GM12878 (cell line): ENCODE measurements at regions not wholly inside any gene's neighbourhood (a gene's known extent, or its start where the extent isn't known, plus 50 kb on each side); places are given as distances from the start of the nearest gene placed in this dataset.

Source experiments
- ATAC-seq: fragments of 200-7000 bp; cut with Tn5 transposase; 3 replicates; pipeline ENCODE4 v1.9.1; 2020; ENCODE audit warnings: mild to moderate bottlenecking, moderate library complexity
- BruUV-seq: library from RNA; stranded (reverse); fragments of 400-500 nt; replicated peaks from 2 replicates; lab custom pipeline; 2021; lab: Mats Ljungman, UMichigan
- CTCF ChIA-PET: fragments of 300-600 bp; sonication (Branson Sonifier 250); formaldehyde crosslinking; extraction: SDS; loops from one replicate; lab custom pipeline; 2021; ENCODE audit warnings: inconsistent platforms; lab: Yijun Ruan, JAX
- POLR2A ChIA-PET: fragments of 350-600 bp; formaldehyde crosslinking; extraction: SDS; loops from one replicate; lab custom pipeline; 2021; ENCODE audit warnings: inconsistent platforms; lab: Charles Lee
- RAD21 ChIA-PET: fragments of 300-600 bp; sonication (Branson Sonifier 250); formaldehyde crosslinking; loops from one replicate; lab custom pipeline; 2023; ENCODE audit warnings: antibody characterized with exemption; ENCODE audit not compliant: unreplicated experiment; lab: Charles Lee
- SMC1A ChIA-PET: fragments of 300-600 bp; sonication (Branson Sonifier 250); formaldehyde crosslinking; loops from one replicate; lab custom pipeline; 2023; ENCODE audit not compliant: unreplicated experiment, uncharacterized antibody; lab: Charles Lee
- DNase-seq: peaks from one replicate; pipeline ENCODE4 v3.0.0-alpha.2; 2011; ENCODE audit warnings: low read depth, low spot score
- FAIRE-seq: peaks from 3 replicates; lab custom pipeline; 2011; peaks lifted over from hg19 to GRCh38; lab: Jason Lieb, UNC
- H2AFZ ChIP-seq: 2 replicates; pipeline ENCODE4 v1.6.0; 2011; ENCODE audit warnings: low read depth, low read length, control low read depth; ENCODE audit not compliant: control insufficient read depth
- H3K27ac ChIP-seq: 2 replicates; pipeline ENCODE4 v1.5.1; 2011; ENCODE audit warnings: control low read depth; ENCODE audit not compliant: control insufficient read depth, insufficient read depth
- H3K27me3 ChIP-seq, 2 experiments: replicated peaks in 1 of 2; 2 replicates each; pipeline versions ENCODE4 v1.6.0 to v1.6.1; 2011; ENCODE audit warnings: low read length in 1 of 2; ENCODE audit not compliant: control insufficient read depth in 2 of 2, insufficient read depth in 2 of 2
- H3K36me3 ChIP-seq, 2 experiments: 2 replicates each; pipeline ENCODE4 v1.5.1; 2011; ENCODE audit warnings: low read length in 1 of 2; ENCODE audit not compliant: control insufficient read depth in 2 of 2, insufficient read depth in 2 of 2
- H3K4me1 ChIP-seq: 2 replicates; pipeline ENCODE4 v1.6.1; 2011; ENCODE audit warnings: mild to moderate bottlenecking, low read length, moderate library complexity, mixed read lengths; ENCODE audit not compliant: control insufficient read depth, insufficient read depth
- H3K4me2 ChIP-seq: 2 replicates; pipeline ENCODE4 v1.6.0; 2011; ENCODE audit warnings: control low read depth; ENCODE audit not compliant: control insufficient read depth, insufficient read depth
- H3K4me3 ChIP-seq: fragments of 200-600 bp; sonication (generic); 2 replicates; pipeline ENCODE4 v1.5.1; 2016
- H3K79me2 ChIP-seq: 2 replicates; pipeline ENCODE4 v1.6.0; 2011; ENCODE audit warnings: low read length; ENCODE audit not compliant: control insufficient read depth, insufficient read depth
- H3K9ac ChIP-seq: 2 replicates; pipeline ENCODE4 v1.8.0; 2011; ENCODE audit warnings: low read length, control low read depth, mixed read lengths; ENCODE audit not compliant: control insufficient read depth, insufficient read depth
- H3K9me3 ChIP-seq: replicated peaks from 3 replicates; pipeline ENCODE4 v1.5.1; 2011; ENCODE audit warnings: mild to moderate bottlenecking, low read length; ENCODE audit not compliant: control insufficient read depth, insufficient read depth
- H4K20me1 ChIP-seq: 2 replicates; pipeline ENCODE4 v1.6.0; 2011; ENCODE audit not compliant: control insufficient read depth, insufficient read depth
- ATF7 ChIP-seq: fragments of 450-650 bp; IDR thresholded peaks from 2 replicates; pipeline ENCODE4 v1.6.1; 2016; ENCODE audit warnings: low read depth, mild to moderate bottlenecking
- BACH1 ChIP-seq: fragments of 450-650 bp; IDR thresholded peaks from 2 replicates; pipeline ENCODE4 v1.6.1; 2017; ENCODE audit warnings: mild to moderate bottlenecking, borderline replicate concordance
- BMI1 ChIP-seq: fragments of 450-650 bp; IDR thresholded peaks from 2 replicates; pipeline ENCODE4 v1.6.1; 2016; ENCODE audit warnings: mild to moderate bottlenecking, moderate library complexity, borderline replicate concordance
- CEBPB ChIP-seq, 2 experiments: fragments of 150-350 bp in 1 of 2; IDR thresholded peaks; 2 replicates each; pipeline ENCODE4 v1.6.1; 2012 to 2014; ENCODE audit warnings: low read depth in 2 of 2, low read length in 2 of 2, borderline replicate concordance in 1 of 2, inconsistent platforms in 1 of 2
- CREB1 ChIP-seq: IDR thresholded peaks from 2 replicates; pipeline ENCODE4 v1.6.1; 2012; ENCODE audit warnings: low read depth, mild to moderate bottlenecking, inconsistent platforms
- EGR1 ChIP-seq, 2 experiments: IDR thresholded peaks; 1 replicate in 1 of 2; 2 replicates in 1 of 2; pipeline ENCODE4 v1.6.1; 2011 to 2012; ENCODE audit warnings: low read depth in 2 of 2, low read length in 2 of 2, borderline replicate concordance in 1 of 2, mild to moderate bottlenecking in 1 of 2, moderate library complexity in 1 of 2
- EP300 ChIP-seq, 2 experiments: fragments of 150-350 bp in 1 of 2; IDR thresholded peaks; 2 replicates each; pipeline ENCODE4 v1.6.1; 2011 to 2012; ENCODE audit warnings: low read depth in 2 of 2, low read length in 2 of 2, borderline replicate concordance in 1 of 2, improper control_type of control experiment in 1 of 2, inconsistent platforms in 1 of 2; ENCODE audit not compliant: control insufficient read depth in 1 of 2
- JUNB ChIP-seq: IDR thresholded peaks from 2 replicates; pipeline ENCODE4 v1.6.1; 2016; ENCODE audit warnings: antibody characterized with exemption, mild to moderate bottlenecking
- MEF2A ChIP-seq: IDR thresholded peaks from 2 replicates; pipeline ENCODE4 v1.6.1; 2011; ENCODE audit warnings: low read depth, mild to moderate bottlenecking, low read length, moderate library complexity; ENCODE audit not compliant: insufficient read depth
- MTA2 ChIP-seq: fragments of 450-650 bp; IDR thresholded peaks from 2 replicates; pipeline ENCODE4 v1.6.1; 2016; ENCODE audit warnings: low read depth, mild to moderate bottlenecking, moderate library complexity
- RUNX3 ChIP-seq: IDR thresholded peaks from 2 replicates; pipeline ENCODE4 v1.6.1; 2012; ENCODE audit warnings: low read length, inconsistent platforms
- SUZ12 ChIP-seq: fragments of 200-600 bp; sonication (generic); IDR thresholded peaks from one replicate; pipeline ENCODE4 v1.6.1; 2018; ENCODE audit warnings: antibody characterized with exemption, mild to moderate bottlenecking; ENCODE audit not compliant: unreplicated experiment
- TCF3 ChIP-seq: IDR thresholded peaks from 2 replicates; pipeline ENCODE4 v1.6.1; 2012; ENCODE audit warnings: low read depth, mild to moderate bottlenecking, low read length, borderline replicate concordance; ENCODE audit not compliant: insufficient read depth
- ZBED1 ChIP-seq: IDR thresholded peaks from 2 replicates; pipeline ENCODE4 v1.6.1; 2016; ENCODE audit warnings: borderline replicate concordance
- ZNF384 ChIP-seq: IDR thresholded peaks from 2 replicates; pipeline ENCODE4 v1.6.1; 2012; ENCODE audit warnings: low read depth, mild to moderate bottlenecking, low read length, improper control_type of control experiment, borderline replicate concordance
- WGBS: methylation state at CpG from one replicate; pipeline ENCODE4 v1.1.6; 2016; ENCODE audit warnings: low lambda C conversion rate; ENCODE audit not compliant: insufficient replicate concordance, insufficient coverage; ENCODE audit errors: missing lambda C conversion rate; 5-methylcytosine and 5-hydroxymethylcytosine counted together
- in situ Hi-C: fragments of 300-500 bp; cut with MboI; formaldehyde crosslinking; loops from 9 replicates; pipeline ENCODE4 v1.14.3; 2018; ENCODE audit warnings: mixed read lengths
- intact Hi-C: fragments of 100-400 bp; cut with micrococcal nuclease; formaldehyde crosslinking; loops from one replicate; pipeline ENCODE4 v1.14.2; 2022; ENCODE audit not compliant: unreplicated experiment
- TF ChIP-seq, protein P1 (sequence below): IDR thresholded peaks from 2 replicates; pipeline ENCODE4 v1.6.1; 2011; ENCODE audit warnings: low read depth, low read length, improper control_type of control experiment, borderline replicate concordance

DNA sequence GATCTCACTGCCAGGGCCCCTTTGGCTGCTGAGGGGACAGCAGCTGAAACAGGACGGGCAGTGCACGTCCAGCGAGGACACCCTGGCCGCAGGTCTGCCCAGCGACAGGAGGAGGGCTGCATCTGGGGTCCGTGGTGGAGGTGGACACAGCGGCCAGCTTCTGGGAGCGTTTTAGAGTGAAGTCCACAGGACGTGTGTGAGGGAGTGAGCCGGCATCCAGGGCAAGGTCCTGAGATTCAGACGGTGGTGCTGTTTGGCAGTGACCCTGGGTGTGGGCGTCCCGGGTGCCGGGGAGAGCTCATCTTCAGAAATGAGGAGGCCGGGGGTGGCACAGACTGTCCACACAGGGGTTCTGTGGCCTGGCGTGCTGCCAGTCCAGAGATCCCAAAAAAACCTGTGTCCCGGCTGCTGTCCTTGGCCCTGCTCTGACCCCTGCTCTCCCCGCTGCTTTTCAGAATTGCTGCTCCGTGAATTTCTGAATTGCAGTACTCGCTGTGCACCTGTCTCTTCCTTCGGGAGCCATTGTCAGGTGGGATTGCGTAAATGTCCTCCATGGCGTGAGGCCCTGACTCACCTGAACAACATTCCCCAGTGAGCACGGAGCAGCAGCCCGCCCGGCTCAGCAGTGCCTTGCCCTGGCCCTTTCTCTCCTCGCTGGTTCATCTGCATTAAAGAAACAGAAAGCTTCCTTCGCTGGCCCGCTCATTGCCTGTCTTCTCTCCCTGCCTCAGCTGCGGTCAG is 183.5 kb upstream of the C14orf180 start:
- ATAC-seq (no peak), DNase-seq (no peak), FAIRE-seq (no peak)
- Histone ChIP-seq H3K9ac (no peak overlapping the region), H3K4me3 (no peak overlapping the region), H3K4me1 (peaks cover 16% of the 10 kb centered on the region), H3K79me2 (no peaks in the 10 kb centered on the region), H3K9me3 (no peaks in the 10 kb centered on the region; the same call in 2 of the 3 replicates), H4K20me1 (no peaks in the 10 kb centered on the region), H3K4me2 (no peak overlapping the region), H3K27ac (no peak overlapping the region), H2AFZ (no peak overlapping the region), H3K36me3 (no peaks in the 10 kb centered on the region), H3K27me3 (no peaks in the 10 kb centered on the region)
- CTCF ChIA-PET = interaction anchor here (0.6 kb wide), 1 partner anchor 282 kb away, joined by 3 read pairs; no protein-coding TSS in a partner anchor
- intact Hi-C loops = no loop called here
- RAD21 ChIA-PET = no interaction called here
- SMC1A ChIA-PET = interaction anchor here (1.0 kb wide), 1 partner anchor 24 kb away, joined by 3 read pairs; no protein-coding TSS in a partner anchor
- BruUV-seq = no TSS peak
- 65% methylated on average over 28 of the region's 30 CpGs for WGBS
- POLR2A ChIA-PET = no interaction called here
- in situ Hi-C loops = no loop called here
- TF ChIP-seq RUNX3 (no peak), CREB1 (no peak), EGR1 (IDR thresholded peaks at IDR 0.05; ENCODE audit: borderline replicate concordance in 1 of 2, low read depth in 2 of 2, low read length in 2 of 2) (no peak), EP300 (IDR thresholded peaks at IDR 0.05; ENCODE audit: borderline replicate concordance in 1 of 2, control insufficient read depth in 1 of 2, low read depth in 2 of 2, low read length in 2 of 2) (no peak), CEBPB (IDR thresholded peaks at IDR 0.05; ENCODE audit: borderline replicate concordance in 1 of 2, low read depth in 2 of 2, low read length in 2 of 2) (no peak), MTA2 (no peak), SUZ12 (no peak), TCF3 (no peak), ZBED1 (no peak), JUNB (no peak), MEF2A (no peak), BACH1 (no peak), ZNF384 (no peak), ATF7 (no peak), BMI1 (no peak)
- TF ChIP-seq, protein P1, sequence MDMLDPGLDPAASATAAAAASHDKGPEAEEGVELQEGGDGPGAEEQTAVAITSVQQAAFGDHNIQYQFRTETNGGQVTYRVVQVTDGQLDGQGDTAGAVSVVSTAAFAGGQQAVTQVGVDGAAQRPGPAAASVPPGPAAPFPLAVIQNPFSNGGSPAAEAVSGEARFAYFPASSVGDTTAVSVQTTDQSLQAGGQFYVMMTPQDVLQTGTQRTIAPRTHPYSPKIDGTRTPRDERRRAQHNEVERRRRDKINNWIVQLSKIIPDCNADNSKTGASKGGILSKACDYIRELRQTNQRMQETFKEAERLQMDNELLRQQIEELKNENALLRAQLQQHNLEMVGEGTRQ = no peak
